ENCODE measurements at regions not wholly inside any gene's neighbourhood (a gene's known extent, or its start where the extent isn't known, plus 50 kb on each side); places are given as distances from the start of the nearest gene placed in this dataset.

- DNase-seq (no peak), ATAC-seq (no peak)
- no peaks in the 10 kb centered on the region for H3K9me3 ChIP-seq (ENCODE audit: control insufficient read depth, low read length, poor library complexity, severe bottlenecking)
- no peaks in the 10 kb centered on the region for H3K36me3 Mint-ChIP-seq (ENCODE audit: low read depth)
- H3K4me1 Mint-ChIP-seq, result no peaks in the 10 kb centered on the region
- no peak overlapping the region for H3K27ac Mint-ChIP-seq
- H3K27me3 Mint-ChIP-seq, result no peaks in the 10 kb centered on the region
- no peak overlapping the region for H3K4me3 Mint-ChIP-seq
Measured at GRCh38 chr3:117191245-117191644, 481.7 kb downstream of the TUSC7 start.

- DNase-seq (no peak), ATAC-seq (no peak)
- Mint-ChIP-seq H3K4me3 (no peak overlapping the region), H3K4me1 (no peaks in the 10 kb centered on the region), H3K27ac (no peak overlapping the region), H3K36me3 (ENCODE audit: low read depth) (no peaks in the 10 kb centered on the region), H3K27me3 (no peaks in the 10 kb centered on the region)
- H3K9me3 ChIP-seq (ENCODE audit: control insufficient read depth, low read length, poor library complexity, severe bottlenecking), result no peaks in the 10 kb centered on the region
Measured at GRCh38 chr3:117192888-117193287, 483.3 kb downstream of the TUSC7 start.

GRCh38 chr3:117193390-117193789, 483.8 kb downstream of the TUSC7 start:
- no peak for ATAC-seq
- H3K27ac Mint-ChIP-seq, result no peak overlapping the region
- no peak for DNase-seq
- no peak overlapping the region for H3K4me3 Mint-ChIP-seq
- H3K36me3 Mint-ChIP-seq (ENCODE audit: low read depth), result no peaks in the 10 kb centered on the region
- H3K27me3 Mint-ChIP-seq, result no peaks in the 10 kb centered on the region
- H3K9me3 ChIP-seq (ENCODE audit: control insufficient read depth, low read length, poor library complexity, severe bottlenecking), result no peaks in the 10 kb centered on the region
- no peaks in the 10 kb centered on the region for H3K4me1 Mint-ChIP-seq

- Mint-ChIP-seq H3K4me3 (no peak overlapping the region), H3K36me3 (ENCODE audit: low read depth) (no peaks in the 10 kb centered on the region), H3K27me3 (no peaks in the 10 kb centered on the region), H3K27ac (no peak overlapping the region), H3K4me1 (no peaks in the 10 kb centered on the region)
- ATAC-seq, result no peak
- DNase-seq, result no peak
- H3K9me3 ChIP-seq (ENCODE audit: control insufficient read depth, low read length, poor library complexity, severe bottlenecking), result no peaks in the 10 kb centered on the region
Measured at GRCh38 chr3:117195034-117195433, 485.5 kb downstream of the TUSC7 start.

- no peaks in the 10 kb centered on the region for H3K27me3 Mint-ChIP-seq
- ATAC-seq (no peak), DNase-seq (no peak)
- no peak overlapping the region for H3K27ac Mint-ChIP-seq
- no peaks in the 10 kb centered on the region for H3K36me3 Mint-ChIP-seq (ENCODE audit: low read depth)
- H3K9me3 ChIP-seq (ENCODE audit: control insufficient read depth, low read length, poor library complexity, severe bottlenecking), result peaks cover 2% of the 10 kb centered on the region
- H3K4me3 Mint-ChIP-seq, result no peak overlapping the region
- H3K4me1 Mint-ChIP-seq, result no peaks in the 10 kb centered on the region
Measured at GRCh38 chr3:117200962-117201361, 491.4 kb downstream of the TUSC7 start.

- ATAC-seq (no peak), DNase-seq (no peak)
- Mint-ChIP-seq H3K4me3 (no peak overlapping the region), H3K4me1 (no peaks in the 10 kb centered on the region), H3K27ac (no peak overlapping the region), H3K27me3 (no peaks in the 10 kb centered on the region), H3K36me3 (ENCODE audit: low read depth) (no peaks in the 10 kb centered on the region)
- H3K9me3 ChIP-seq (ENCODE audit: control insufficient read depth, low read length, poor library complexity, severe bottlenecking), result peaks cover 2% of the 10 kb centered on the region
Measured at GRCh38 chr3:117201901-117202774, 492.6 kb downstream of the TUSC7 start.

GRCh38 chr3:117217355-117217754, 507.8 kb downstream of the TUSC7 start:
- Mint-ChIP-seq H3K36me3 (ENCODE audit: low read depth) (no peaks in the 10 kb centered on the region), H3K4me3 (no peak overlapping the region), H3K27ac (no peak overlapping the region), H3K4me1 (no peaks in the 10 kb centered on the region), H3K27me3 (no peaks in the 10 kb centered on the region)
- no peaks in the 10 kb centered on the region for H3K9me3 ChIP-seq (ENCODE audit: control insufficient read depth, low read length, poor library complexity, severe bottlenecking)
- ATAC-seq (no peak), DNase-seq (no peak)

- H3K27ac Mint-ChIP-seq, result no peak overlapping the region
- no peaks in the 10 kb centered on the region for H3K9me3 ChIP-seq (ENCODE audit: control insufficient read depth, low read length, poor library complexity, severe bottlenecking)
- no peak for ATAC-seq
- H3K4me3 Mint-ChIP-seq, result no peak overlapping the region
- H3K27me3 Mint-ChIP-seq, result no peaks in the 10 kb centered on the region
- no peaks in the 10 kb centered on the region for H3K4me1 Mint-ChIP-seq
- no peaks in the 10 kb centered on the region for H3K36me3 Mint-ChIP-seq (ENCODE audit: low read depth)
- no peak for DNase-seq
Measured at GRCh38 chr3:117217760-117218316, 508.3 kb downstream of the TUSC7 start.

- H3K27ac Mint-ChIP-seq, result no peak overlapping the region
- H3K4me1 Mint-ChIP-seq, result no peaks in the 10 kb centered on the region
- no peaks in the 10 kb centered on the region for H3K27me3 Mint-ChIP-seq
- H3K36me3 Mint-ChIP-seq (ENCODE audit: low read depth), result no peaks in the 10 kb centered on the region
- no peaks in the 10 kb centered on the region for H3K9me3 ChIP-seq (ENCODE audit: control insufficient read depth, low read length, poor library complexity, severe bottlenecking)
- no peak overlapping the region for H3K4me3 Mint-ChIP-seq
- no peak for DNase-seq
- no peak for ATAC-seq
Measured at GRCh38 chr3:117218641-117219048, 509.1 kb downstream of the TUSC7 start.

GRCh38 chr3:117219296-117219695, 509.7 kb downstream of the TUSC7 start:
- Mint-ChIP-seq H3K27me3 (no peaks in the 10 kb centered on the region), H3K4me3 (no peak overlapping the region), H3K27ac (no peak overlapping the region), H3K36me3 (ENCODE audit: low read depth) (no peaks in the 10 kb centered on the region), H3K4me1 (no peaks in the 10 kb centered on the region)
- H3K9me3 ChIP-seq (ENCODE audit: control insufficient read depth, low read length, poor library complexity, severe bottlenecking), result no peaks in the 10 kb centered on the region
- DNase-seq, result no peak
- ATAC-seq, result no peak

GRCh38 chr3:117226932-117227331, 517.4 kb downstream of the TUSC7 start:
- no peak overlapping the region for H3K4me3 Mint-ChIP-seq
- no peak for DNase-seq
- ATAC-seq, result no peak
- H3K36me3 Mint-ChIP-seq (ENCODE audit: low read depth), result no peaks in the 10 kb centered on the region
- no peak overlapping the region for H3K27ac Mint-ChIP-seq
- H3K9me3 ChIP-seq (ENCODE audit: control insufficient read depth, low read length, poor library complexity, severe bottlenecking), result no peaks in the 10 kb centered on the region
- H3K27me3 Mint-ChIP-seq, result no peaks in the 10 kb centered on the region
- no peaks in the 10 kb centered on the region for H3K4me1 Mint-ChIP-seq

GRCh38 chr3:117228466-117228865, 518.9 kb downstream of the TUSC7 start:
- H3K4me1 Mint-ChIP-seq, result no peaks in the 10 kb centered on the region
- DNase-seq, result no peak
- no peaks in the 10 kb centered on the region for H3K36me3 Mint-ChIP-seq (ENCODE audit: low read depth)
- H3K4me3 Mint-ChIP-seq, result no peak overlapping the region
- no peak overlapping the region for H3K27ac Mint-ChIP-seq
- H3K27me3 Mint-ChIP-seq, result no peaks in the 10 kb centered on the region
- no peak for ATAC-seq
- H3K9me3 ChIP-seq (ENCODE audit: control insufficient read depth, low read length, poor library complexity, severe bottlenecking), result no peaks in the 10 kb centered on the region

- no peaks in the 10 kb centered on the region for H3K4me1 Mint-ChIP-seq
- no peak overlapping the region for H3K27ac Mint-ChIP-seq
Measured at GRCh38 chr3:117230924-117231323, 521.3 kb downstream of the TUSC7 start.

GRCh38 chr3:117234331-117234730, 524.8 kb downstream of the TUSC7 start:
- DNase-seq (no peak), ATAC-seq (no peak)
- H3K4me3 Mint-ChIP-seq, result no peak overlapping the region
- no peak overlapping the region for H3K27ac Mint-ChIP-seq
- no peaks in the 10 kb centered on the region for H3K27me3 Mint-ChIP-seq
- no peaks in the 10 kb centered on the region for H3K9me3 ChIP-seq (ENCODE audit: control insufficient read depth, low read length, poor library complexity, severe bottlenecking)
- H3K36me3 Mint-ChIP-seq (ENCODE audit: low read depth), result no peaks in the 10 kb centered on the region
- no peaks in the 10 kb centered on the region for H3K4me1 Mint-ChIP-seq

More at GRCh38 chr3:117230924-117231323, 521.3 kb downstream of the TUSC7 start:
- H3K4me3 Mint-ChIP-seq, result no peak overlapping the region
- H3K9me3 ChIP-seq (ENCODE audit: control insufficient read depth, low read length, poor library complexity, severe bottlenecking), result no peaks in the 10 kb centered on the region
- DNase-seq, result no peak
- no peak for ATAC-seq
- no peaks in the 10 kb centered on the region for H3K27me3 Mint-ChIP-seq
- no peaks in the 10 kb centered on the region for H3K36me3 Mint-ChIP-seq (ENCODE audit: low read depth)
